T-helper 1 cell (primary cell): ENCODE measurements at regions not wholly inside any gene's neighbourhood (a gene's known extent, or its start where the extent isn't known, plus 50 kb on each side); places are given as distances from the start of the nearest gene placed in this dataset.

Source experiments
- DNase-seq, 5 donors: peaks; one replicate each; pipeline ENCODE4 v3.0.0-alpha.2; 2012 to 2020

DNA sequence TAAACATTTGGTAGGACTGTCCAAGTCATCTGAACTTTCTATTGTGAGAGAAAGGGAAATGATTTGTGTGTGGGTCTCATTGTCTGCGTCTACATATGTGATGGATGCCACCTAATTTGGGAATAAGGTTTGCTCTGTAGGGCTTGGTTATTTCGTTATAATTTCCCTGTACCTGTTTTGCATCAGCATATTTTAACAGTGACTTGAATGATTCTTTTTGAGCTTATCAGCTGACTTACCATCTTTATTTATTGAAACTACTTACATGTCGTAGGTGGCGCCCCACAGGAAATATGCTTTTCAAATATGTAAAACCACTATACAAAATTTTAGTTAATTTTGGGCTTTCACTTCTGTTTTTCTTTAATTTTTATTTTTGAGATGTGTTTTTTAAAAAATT lies 56.5 kb upstream of the BCAT1 start:
- no peak for DNase-seq

DNA sequence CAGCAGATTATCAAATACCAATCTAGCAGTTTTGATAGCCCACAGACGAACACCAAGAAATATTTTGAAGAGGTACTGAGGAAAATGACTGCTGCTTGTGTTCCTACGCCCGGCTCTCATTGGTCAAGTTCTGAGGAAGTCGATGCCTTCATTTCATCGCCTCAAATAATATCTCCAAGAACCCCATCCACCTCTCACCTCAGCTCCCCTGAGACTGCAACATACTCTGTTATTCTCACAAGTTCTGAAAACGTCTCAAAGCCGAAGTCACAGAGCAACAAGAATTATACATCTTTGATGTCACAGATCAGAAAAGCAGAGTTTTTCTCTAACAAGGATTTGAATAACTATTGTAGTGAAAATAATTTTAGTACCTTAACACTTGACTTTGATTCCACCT lies 55.5 kb upstream of the BCAT1 start:
- DNase-seq, result no peak

DNA sequence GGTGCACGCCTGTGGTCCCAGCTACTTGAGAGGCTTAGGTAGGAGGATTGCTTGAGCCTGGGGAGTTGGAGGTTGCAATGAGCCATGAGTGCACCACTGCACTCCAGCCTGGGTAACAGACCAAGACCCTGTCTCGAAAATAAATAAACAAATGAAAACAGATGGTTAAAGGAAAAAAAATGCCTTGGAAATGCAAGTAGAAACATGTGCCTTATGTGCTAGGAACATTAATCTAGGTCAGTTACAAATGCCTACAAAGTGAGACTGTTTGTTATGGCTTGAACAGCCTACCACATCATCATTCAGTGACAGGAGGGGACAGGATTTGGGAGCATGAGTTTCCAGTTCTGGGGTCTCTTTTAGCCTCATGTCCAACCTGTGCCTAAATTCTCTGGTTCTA lies 52.4 kb upstream of the BCAT1 start:
- DNase-seq, result no peak
